ENCODE measurements at regions not wholly inside any gene's neighbourhood (a gene's known extent, or its start where the extent isn't known, plus 50 kb on each side); places are given as distances from the start of the nearest gene placed in this dataset.
"Not testable (repeated sequence)": the region's sequence is repeated elsewhere in the genome, so short reads cannot be mapped to it uniquely, and the experiment has no call there.

DNA sequence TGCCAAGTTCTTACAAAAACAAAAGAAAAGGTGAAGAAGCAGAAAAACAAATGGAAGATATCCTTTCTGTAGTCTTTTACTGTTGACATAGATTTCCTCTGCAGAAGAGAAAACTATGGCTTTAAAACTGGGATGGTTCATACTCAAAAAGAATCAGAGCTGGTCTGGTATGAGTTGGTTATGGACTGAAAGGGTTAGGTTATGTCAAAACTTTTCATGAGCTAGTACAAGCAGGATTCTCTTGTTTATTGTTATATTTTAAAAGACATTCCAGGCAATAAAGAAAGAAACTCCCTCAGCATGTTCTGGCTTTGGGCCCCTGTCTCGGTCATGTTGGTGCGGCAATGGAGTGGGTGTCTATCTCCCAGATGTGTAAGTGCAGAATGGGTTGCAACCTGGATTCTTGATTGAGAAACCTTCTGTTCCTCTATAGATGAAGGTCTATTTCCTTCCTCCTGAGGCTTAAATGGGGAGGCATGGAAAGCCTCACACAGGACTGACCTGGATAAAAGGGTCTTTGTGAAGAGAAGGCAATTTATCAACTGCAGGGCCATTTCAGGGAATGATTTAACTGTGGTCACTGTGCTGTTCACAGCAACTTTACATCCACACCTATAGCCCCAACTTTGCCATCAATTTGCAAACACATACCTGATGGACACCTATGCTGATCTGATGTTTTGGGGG lies 209.6 kb upstream of the TNC start:
- Histone ChIP-seq H3K27me3 (ENCODE audit: control insufficient read depth in 1 of 2, insufficient read depth in 2 of 2, low read length in 2 of 2) (no peaks in the 10 kb centered on the region), H3K9ac (ENCODE audit: low read length) (no peak overlapping the region), H3K9me3 (ENCODE audit: low read length) (no peaks in the 10 kb centered on the region), H3K27ac (ENCODE audit: low read depth, low read length) (no peak overlapping the region), H3K36me3 (ENCODE audit: insufficient read depth, low read length) (no peaks in the 10 kb centered on the region), H3K4me1 (ENCODE audit: insufficient read depth, low read length) (peaks cover 20% of the 10 kb centered on the region), H3K4me3 (ENCODE audit: low read depth in 1 of 2, low read length in 2 of 2) (no peak overlapping the region)

DNA sequence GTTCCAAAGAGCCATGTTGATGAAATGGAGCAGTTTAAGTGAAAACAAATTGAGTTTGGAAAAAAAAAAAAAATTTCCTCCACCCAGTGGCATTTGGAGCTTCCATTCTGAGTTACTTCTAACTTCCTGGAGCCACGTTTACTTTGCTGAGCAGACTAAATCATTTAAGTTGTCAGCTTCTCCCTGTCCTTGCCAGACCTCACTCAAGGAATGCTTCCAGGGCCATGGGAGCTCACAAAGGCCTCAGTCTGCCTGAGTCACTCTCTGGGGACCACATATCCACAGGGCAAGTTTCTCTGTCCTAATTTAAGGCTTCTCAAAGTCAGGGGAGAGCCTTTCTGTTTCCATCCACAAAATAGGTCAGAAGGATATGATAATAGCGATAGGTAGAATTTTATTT lies 210.3 kb upstream of the TNC start:
- Histone ChIP-seq H3K27ac (ENCODE audit: low read depth, low read length) (no peak overlapping the region), H3K9me3 (ENCODE audit: low read length) (no peaks in the 10 kb centered on the region), H3K9ac (ENCODE audit: low read length) (no peak overlapping the region)

DNA sequence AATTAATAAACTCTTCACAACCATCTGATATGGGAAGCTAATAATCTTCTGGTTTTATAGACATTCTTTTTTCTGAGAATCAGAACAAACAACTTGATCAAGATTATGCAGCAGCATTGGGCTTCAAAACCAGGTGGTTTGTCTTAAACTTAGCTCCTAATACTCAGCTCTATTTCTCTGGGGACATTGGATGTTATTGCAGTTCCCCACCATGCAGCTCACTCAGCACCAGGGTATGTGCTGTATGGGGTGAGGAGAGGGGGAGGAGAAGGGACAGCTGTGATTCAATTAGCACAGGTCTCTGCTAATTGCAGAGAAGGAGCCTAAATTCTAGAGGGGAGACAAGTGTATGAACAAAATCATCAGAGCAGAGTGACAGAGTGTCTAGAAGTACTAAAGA lies 210.7 kb upstream of the TNC start:
- Histone ChIP-seq H3K9me3 (ENCODE audit: low read length) (no peaks in the 10 kb centered on the region), H3K36me3 (ENCODE audit: insufficient read depth, low read length) (no peaks in the 10 kb centered on the region), H3K4me3 (ENCODE audit: low read depth in 1 of 2, low read length in 2 of 2) (no peak overlapping the region), H3K9ac (ENCODE audit: low read length) (no peak overlapping the region), H3K27ac (ENCODE audit: low read depth, low read length) (no peak overlapping the region), H3K4me1 (ENCODE audit: insufficient read depth, low read length) (peaks cover 20% of the 10 kb centered on the region), H3K27me3 (ENCODE audit: control insufficient read depth in 1 of 2, insufficient read depth in 2 of 2, low read length in 2 of 2) (no peaks in the 10 kb centered on the region)

More for the DNA sequence above, 210.3 kb upstream of the TNC start:
- peaks cover 20% of the 10 kb centered on the region for H3K4me1 ChIP-seq (ENCODE audit: insufficient read depth, low read length)
- H3K4me3 ChIP-seq (ENCODE audit: low read depth in 1 of 2, low read length in 2 of 2) = no peak overlapping the region
- no peaks in the 10 kb centered on the region for H3K36me3 ChIP-seq (ENCODE audit: insufficient read depth, low read length)
- H3K27me3 ChIP-seq (ENCODE audit: control insufficient read depth in 1 of 2, insufficient read depth in 2 of 2, low read length in 2 of 2) = no peaks in the 10 kb centered on the region

DNA sequence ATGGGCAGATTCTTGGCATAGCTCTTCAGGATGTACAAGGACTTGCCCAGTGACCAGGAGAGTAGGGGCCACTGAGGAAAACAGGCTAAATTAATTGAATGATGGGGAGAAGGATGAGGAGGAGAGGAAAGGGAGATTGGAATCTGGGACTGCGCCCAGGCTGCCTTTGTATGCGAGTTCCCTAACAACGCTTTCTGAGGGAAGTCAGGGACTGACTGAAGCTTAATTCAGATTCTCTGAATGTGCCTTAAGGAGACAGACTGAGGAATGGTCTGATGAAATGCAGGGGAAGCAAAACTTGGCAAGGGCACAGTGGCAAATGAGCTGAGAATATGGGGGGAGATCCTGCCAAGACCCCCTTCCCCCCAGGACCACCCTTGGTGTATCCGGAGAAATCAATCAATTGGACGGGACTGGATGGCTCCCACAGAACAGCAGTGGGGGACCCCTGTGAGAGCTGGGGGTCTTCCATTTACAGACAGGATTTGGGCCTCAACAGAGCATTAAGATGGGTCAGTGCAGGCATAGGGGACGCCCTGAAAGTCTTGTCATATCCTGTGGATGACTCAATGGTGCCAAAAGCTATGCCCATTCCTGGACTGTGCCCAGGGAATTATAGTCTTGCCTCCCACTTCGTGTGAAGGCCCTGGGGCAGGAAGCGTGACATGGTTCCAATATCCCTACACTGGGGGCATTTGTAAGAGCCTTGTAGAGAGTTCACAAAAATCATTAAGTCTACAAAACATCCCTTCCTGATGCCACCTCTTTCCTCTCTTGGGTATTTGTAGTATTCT lies 215.5 kb upstream of the TNC start:
- Histone ChIP-seq H3K9ac (ENCODE audit: low read length) (no peak overlapping the region), H3K36me3 (ENCODE audit: insufficient read depth, low read length) (no peaks in the 10 kb centered on the region), H3K9me3 (ENCODE audit: low read length) (no peaks in the 10 kb centered on the region), H3K4me1 (ENCODE audit: insufficient read depth, low read length) (peaks cover 5% of the 10 kb centered on the region), H3K4me3 (ENCODE audit: low read depth in 1 of 2, low read length in 2 of 2) (no peak overlapping the region), H3K27me3 (ENCODE audit: control insufficient read depth in 1 of 2, insufficient read depth in 2 of 2, low read length in 2 of 2) (no peaks in the 10 kb centered on the region), H3K27ac (ENCODE audit: low read depth, low read length) (no peak overlapping the region)

DNA sequence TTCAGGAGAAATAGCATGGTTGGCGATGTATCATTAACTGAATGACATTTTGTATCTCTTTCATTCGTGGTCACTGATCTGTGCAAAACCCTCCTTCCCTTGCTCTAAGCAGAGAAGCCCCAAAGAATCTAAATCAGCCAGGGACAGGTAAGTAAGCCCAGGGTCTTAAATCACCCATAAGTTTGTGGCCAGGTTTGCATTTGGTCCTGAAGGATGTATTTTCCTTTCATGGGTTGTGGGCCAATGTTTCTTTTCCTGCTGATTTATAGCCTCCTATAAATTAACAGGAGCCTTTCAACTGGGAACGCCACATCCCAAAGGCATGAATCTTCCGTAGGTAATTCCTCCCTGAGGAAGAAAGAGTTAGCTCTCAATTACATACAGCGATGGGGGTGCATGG lies 217.5 kb upstream of the TNC start:
- Histone ChIP-seq H3K27me3 (ENCODE audit: control insufficient read depth in 1 of 2, insufficient read depth in 2 of 2, low read length in 2 of 2) (no peaks in the 10 kb centered on the region), H3K9ac (ENCODE audit: low read length) (no peak overlapping the region), H3K4me1 (ENCODE audit: insufficient read depth, low read length) (no peaks in the 10 kb centered on the region), H3K27ac (ENCODE audit: low read depth, low read length) (no peak overlapping the region), H3K9me3 (ENCODE audit: low read length) (no peaks in the 10 kb centered on the region), H3K4me3 (ENCODE audit: low read depth in 1 of 2, low read length in 2 of 2) (no peak overlapping the region), H3K36me3 (ENCODE audit: insufficient read depth, low read length) (no peaks in the 10 kb centered on the region)

DNA sequence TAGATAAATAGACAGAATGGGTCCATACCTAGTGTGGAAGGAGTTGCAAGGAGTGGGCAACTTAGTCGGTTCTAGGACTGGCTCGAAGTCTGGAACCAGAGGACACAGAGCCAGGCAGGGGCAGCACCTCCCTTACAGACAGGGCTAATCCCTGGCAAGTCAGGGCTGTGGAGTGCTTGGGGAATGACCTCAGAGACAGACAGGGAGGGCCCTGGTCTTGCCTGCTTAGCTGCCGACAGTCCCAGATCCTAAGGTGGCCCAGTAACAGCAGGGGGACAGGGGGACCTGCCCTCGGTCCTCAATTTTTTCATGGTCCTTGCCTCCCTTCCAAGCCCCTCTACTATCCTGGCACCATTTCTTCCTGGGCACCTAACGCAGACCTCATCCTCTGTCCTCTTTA lies 222.4 kb upstream of the TNC start:
- no peaks in the 10 kb centered on the region for H3K4me1 ChIP-seq (ENCODE audit: insufficient read depth, low read length)
- no peaks in the 10 kb centered on the region for H3K9me3 ChIP-seq (ENCODE audit: low read length)
- no peak overlapping the region for H3K4me3 ChIP-seq (ENCODE audit: low read depth in 1 of 2, low read length in 2 of 2)
- no peak overlapping the region for H3K27ac ChIP-seq (ENCODE audit: low read depth, low read length)
- H3K9ac ChIP-seq (ENCODE audit: low read length) = no peak overlapping the region
- H3K36me3 ChIP-seq (ENCODE audit: insufficient read depth, low read length) = no peaks in the 10 kb centered on the region
- no peaks in the 10 kb centered on the region for H3K27me3 ChIP-seq (ENCODE audit: control insufficient read depth in 1 of 2, insufficient read depth in 2 of 2, low read length in 2 of 2)

DNA sequence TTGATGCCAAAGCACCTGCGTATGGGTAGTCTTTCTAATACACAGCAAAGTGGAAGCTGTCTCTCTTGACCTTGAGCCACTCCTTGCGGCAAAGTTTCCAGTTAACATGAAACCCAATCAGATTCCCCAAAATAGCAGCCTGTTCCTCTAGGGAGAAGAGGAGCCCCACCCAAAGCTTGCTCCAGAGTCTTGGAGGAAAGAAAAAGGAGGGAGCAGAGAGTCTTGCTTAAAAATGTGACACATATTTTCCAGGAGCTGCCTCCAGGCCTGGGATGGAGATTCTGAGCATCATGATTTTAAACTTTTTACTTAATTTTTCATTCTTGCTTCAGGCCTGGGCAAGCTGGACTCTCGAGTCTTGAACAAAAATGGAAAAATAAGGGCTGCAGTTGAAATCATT lies 223.5 kb upstream of the TNC start:
- Histone ChIP-seq H3K27me3 (ENCODE audit: control insufficient read depth in 1 of 2, insufficient read depth in 2 of 2, low read length in 2 of 2) (no peaks in the 10 kb centered on the region), H3K9ac (ENCODE audit: low read length) (no peak overlapping the region), H3K4me3 (ENCODE audit: low read depth in 1 of 2, low read length in 2 of 2) (no peak overlapping the region), H3K9me3 (ENCODE audit: low read length) (no peaks in the 10 kb centered on the region), H3K4me1 (ENCODE audit: insufficient read depth, low read length) (no peaks in the 10 kb centered on the region), H3K27ac (ENCODE audit: low read depth, low read length) (no peak overlapping the region), H3K36me3 (ENCODE audit: insufficient read depth, low read length) (no peaks in the 10 kb centered on the region)

DNA sequence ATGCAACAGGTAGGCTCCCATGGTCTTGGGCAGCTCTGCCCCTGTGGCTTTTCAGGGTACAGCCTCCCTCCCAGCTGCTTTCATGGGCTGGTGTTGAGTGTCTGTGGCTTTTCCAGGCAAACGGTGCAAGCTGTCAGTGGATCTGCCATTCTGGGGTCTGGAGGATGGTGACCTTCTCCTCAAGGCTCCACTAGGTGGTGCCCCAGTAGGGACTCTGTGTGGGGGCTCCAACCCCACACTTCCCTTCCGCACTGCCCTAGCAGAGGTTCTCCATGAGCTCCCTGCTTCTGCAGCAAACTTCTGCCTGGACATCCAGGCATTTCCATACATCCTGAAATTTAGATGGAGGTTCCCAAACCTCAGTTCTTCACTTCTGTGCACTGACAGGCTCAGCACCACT lies 229.8 kb upstream of the TNC start:
- H3K4me1 ChIP-seq (ENCODE audit: insufficient read depth, low read length); H3K9me3 ChIP-seq (ENCODE audit: low read length); H3K9ac ChIP-seq (ENCODE audit: low read length); H3K36me3 ChIP-seq (ENCODE audit: insufficient read depth, low read length); H3K27ac ChIP-seq (ENCODE audit: low read depth, low read length); H3K27me3 ChIP-seq (ENCODE audit: control insufficient read depth in 1 of 2, insufficient read depth in 2 of 2, low read length in 2 of 2); H3K4me3 ChIP-seq (ENCODE audit: low read depth in 1 of 2, low read length in 2 of 2): not testable (repeated sequence)

DNA sequence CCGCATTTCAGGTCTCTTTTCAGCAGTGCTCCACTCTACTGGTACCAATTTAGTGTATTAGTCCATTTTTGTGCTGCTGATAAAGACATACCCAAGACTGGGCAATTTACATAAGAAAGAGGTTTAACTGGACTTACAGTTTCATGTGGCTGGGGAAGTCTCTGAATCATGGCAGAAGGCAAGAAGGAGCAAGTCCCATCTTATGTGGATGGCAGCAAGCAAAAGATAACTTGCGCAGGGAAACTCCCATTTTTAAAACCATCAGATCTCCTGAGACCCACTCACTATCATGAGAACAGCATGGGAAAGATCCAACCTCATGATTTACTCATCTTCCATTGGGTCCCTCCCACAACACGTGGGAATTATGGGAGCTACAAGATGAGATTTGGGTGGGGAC lies 231.0 kb upstream of the TNC start:
- H3K27me3 ChIP-seq (ENCODE audit: control insufficient read depth in 1 of 2, insufficient read depth in 2 of 2, low read length in 2 of 2); H3K9me3 ChIP-seq (ENCODE audit: low read length); H3K36me3 ChIP-seq (ENCODE audit: insufficient read depth, low read length); H3K4me3 ChIP-seq (ENCODE audit: low read depth in 1 of 2, low read length in 2 of 2); H3K27ac ChIP-seq (ENCODE audit: low read depth, low read length); H3K9ac ChIP-seq (ENCODE audit: low read length); H3K4me1 ChIP-seq (ENCODE audit: insufficient read depth, low read length): not testable (repeated sequence)

DNA sequence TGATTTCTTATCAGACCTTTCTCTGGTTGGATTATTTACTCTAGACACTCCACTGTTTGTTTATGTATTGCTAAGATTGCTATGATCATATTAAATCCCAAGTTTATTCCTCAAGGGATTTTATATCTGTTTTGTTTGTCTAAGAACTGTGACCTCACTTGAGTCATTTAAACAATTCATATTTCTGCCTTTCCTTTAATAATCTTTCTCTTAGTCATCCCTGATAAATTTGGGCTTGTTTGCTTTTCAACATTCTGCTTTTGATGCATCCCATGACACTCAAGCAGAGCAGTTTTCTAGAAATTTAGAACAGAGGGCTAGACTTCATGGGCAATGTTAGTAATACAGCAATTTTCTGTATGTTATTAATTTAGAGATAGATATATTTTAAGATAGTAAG lies 231.6 kb upstream of the TNC start:
- Histone ChIP-seq H3K9ac (ENCODE audit: low read length) (no peak overlapping the region), H3K27me3 (ENCODE audit: control insufficient read depth in 1 of 2, insufficient read depth in 2 of 2, low read length in 2 of 2) (no peaks in the 10 kb centered on the region), H3K27ac (ENCODE audit: low read depth, low read length) (no peak overlapping the region), H3K4me3 (ENCODE audit: low read depth in 1 of 2, low read length in 2 of 2) (no peak overlapping the region), H3K36me3 (ENCODE audit: insufficient read depth, low read length) (no peaks in the 10 kb centered on the region), H3K4me1 (ENCODE audit: insufficient read depth, low read length) (no peaks in the 10 kb centered on the region), H3K9me3 (ENCODE audit: low read length) (no peaks in the 10 kb centered on the region)

DNA sequence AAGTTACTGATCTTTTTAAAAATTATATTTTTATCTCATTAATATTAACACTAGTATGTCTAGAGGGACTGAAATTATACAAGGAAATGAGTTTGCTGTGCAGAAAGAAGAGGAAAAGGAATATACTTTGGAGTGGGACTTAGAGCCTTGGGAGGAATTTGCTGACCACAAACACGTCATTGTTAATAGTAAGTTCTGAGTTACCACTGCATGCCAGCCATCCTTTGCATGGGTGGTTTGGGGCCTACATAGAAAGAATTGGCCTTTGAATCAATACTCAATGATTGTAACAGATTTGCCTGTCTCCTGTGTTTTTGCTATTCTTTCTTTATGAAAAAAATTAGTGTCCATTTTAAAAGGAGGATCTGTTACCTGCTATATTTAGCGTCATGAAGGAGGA lies 232.6 kb upstream of the TNC start:
- H3K36me3 ChIP-seq (ENCODE audit: insufficient read depth, low read length) = no peaks in the 10 kb centered on the region
- H3K9me3 ChIP-seq (ENCODE audit: low read length) = no peaks in the 10 kb centered on the region
- no peaks in the 10 kb centered on the region for H3K4me1 ChIP-seq (ENCODE audit: insufficient read depth, low read length)
- no peak overlapping the region for H3K27ac ChIP-seq (ENCODE audit: low read depth, low read length)
- no peaks in the 10 kb centered on the region for H3K27me3 ChIP-seq (ENCODE audit: control insufficient read depth in 1 of 2, insufficient read depth in 2 of 2, low read length in 2 of 2)
- H3K9ac ChIP-seq (ENCODE audit: low read length) = no peak overlapping the region
- H3K4me3 ChIP-seq (ENCODE audit: low read depth in 1 of 2, low read length in 2 of 2) = no peak overlapping the region

DNA sequence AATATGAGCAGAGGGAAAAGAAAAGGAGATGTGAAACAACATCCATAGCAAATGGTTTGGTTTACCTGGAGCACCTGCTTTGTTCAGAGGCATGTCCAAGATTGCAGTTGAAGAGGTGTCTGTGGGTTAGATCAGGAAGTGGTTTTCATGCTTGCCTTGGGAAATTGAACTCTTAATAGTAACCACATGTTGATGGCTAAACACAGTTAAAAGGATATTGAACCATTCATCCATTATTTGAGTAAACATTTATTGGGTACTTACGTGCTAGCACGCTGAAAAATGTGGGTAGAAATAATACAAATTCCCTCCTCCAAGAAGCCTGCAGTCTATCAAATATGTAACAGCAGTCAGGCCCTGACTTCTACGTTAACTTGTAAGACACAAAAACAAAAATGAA lies 235.7 kb upstream of the TNC start:
- H3K36me3 ChIP-seq (ENCODE audit: insufficient read depth, low read length) = no peaks in the 10 kb centered on the region
- H3K27me3 ChIP-seq (ENCODE audit: control insufficient read depth in 1 of 2, insufficient read depth in 2 of 2, low read length in 2 of 2) = no peaks in the 10 kb centered on the region
- no peak overlapping the region for H3K27ac ChIP-seq (ENCODE audit: low read depth, low read length)
- H3K4me1 ChIP-seq (ENCODE audit: insufficient read depth, low read length) = no peaks in the 10 kb centered on the region
- H3K4me3 ChIP-seq (ENCODE audit: low read depth in 1 of 2, low read length in 2 of 2) = no peak overlapping the region
- H3K9me3 ChIP-seq (ENCODE audit: low read length) = no peaks in the 10 kb centered on the region
- no peak overlapping the region for H3K9ac ChIP-seq (ENCODE audit: low read length)

Data from muscle layer of colon (tissue), 2 donors.